NOMO-1 treated with dmso at 0.1 percent for 144 hours (cell line): ENCODE measurements at regions not wholly inside any gene's neighbourhood (a gene's known extent, or its start where the extent isn't known, plus 50 kb on each side); places are given as distances from the start of the nearest gene placed in this dataset.
"Not testable (repeated sequence)": the region's sequence is repeated elsewhere in the genome, so short reads cannot be mapped to it uniquely, and the experiment has no call there.

ENCODE experiments used
- DNase-seq: peaks from one replicate; lab custom pipeline; 2025; ENCODE audit not compliant: unreplicated experiment; lab: John Stamatoyannopoulos, UW

DNA sequence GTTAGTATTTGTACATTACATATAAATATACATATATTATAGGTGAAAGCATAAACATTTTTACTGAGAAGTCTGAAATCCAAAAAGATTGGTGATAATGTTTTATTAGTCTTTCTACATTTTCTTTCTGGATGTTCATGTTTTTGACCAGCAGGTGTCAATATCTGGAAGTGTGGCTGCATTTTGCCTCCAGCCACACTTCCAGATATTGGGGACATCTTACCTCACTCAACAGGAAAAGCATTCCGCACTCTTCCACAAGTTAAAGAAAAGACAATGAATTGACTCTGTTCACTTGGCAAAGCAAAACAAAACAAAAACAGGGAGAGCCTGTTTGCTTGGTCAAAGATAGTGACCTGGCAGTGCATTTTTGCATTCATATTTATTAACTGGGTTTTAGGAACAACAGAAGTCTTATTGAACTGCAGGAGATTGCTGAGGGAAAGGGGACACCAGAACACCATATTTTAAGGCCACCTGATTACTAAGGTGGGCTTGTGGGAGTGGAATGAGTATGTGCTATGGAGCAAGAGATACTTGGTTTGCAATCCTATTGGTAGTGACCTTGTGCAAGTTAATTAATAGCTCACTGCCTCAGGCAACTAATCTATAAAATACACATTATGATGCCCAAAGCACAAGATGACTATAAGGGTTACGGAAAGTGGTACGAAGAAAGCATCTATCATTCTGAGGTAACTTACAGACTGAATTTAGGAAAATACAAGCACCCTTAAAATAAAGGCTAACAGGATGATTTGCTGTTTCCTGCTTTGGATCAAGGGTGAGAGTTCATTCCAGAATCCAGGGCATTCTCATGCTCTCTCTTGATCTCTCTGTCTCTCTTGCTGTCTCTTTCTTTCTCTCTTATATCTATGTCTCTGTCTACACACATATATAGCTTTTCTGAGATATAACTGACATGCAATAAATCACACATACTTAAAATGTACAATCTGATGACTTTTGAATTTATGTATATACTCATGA, 389.9 kb upstream of the EMCN start:
- DNase-seq: no peak

DNA sequence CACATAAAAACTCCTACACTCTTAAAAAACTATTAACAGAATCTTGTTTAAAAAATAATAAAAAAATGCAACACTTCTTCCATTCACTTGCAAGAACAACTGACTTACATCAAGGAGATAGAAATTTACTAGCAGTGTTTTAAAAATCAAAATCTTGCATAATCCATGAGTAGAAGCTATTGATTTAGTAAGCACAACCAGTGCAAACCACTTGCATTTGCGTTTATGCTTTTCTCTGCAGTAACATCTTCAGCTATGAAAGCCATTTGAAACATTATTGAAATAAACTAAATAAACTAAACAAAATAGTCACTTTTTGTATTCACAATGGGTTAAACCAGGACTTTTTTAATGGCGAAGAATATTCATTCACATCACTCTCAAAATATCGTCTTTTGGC, 389.2 kb upstream of the EMCN start:
- DNase-seq: no peak

DNA sequence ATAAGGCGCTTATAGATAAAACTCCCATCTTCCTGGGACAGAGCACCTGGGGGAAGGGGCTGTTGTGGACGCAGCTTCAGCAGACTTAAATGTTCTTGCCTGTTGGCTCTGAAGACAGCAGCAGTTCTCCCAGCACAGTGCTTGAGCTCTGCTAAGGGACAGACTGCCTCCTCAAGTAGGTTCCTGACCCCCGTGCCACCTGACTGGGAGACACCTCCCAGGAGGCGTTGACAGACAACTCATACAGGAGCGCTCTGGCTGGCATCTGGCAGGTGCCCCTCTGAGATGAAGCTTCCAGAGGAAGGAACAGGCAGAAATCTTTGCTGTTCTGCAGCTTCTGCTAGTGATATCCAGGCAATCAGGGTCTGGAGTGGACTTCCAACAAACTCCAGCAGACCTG, 383.1 kb upstream of the EMCN start:
- not testable (repeated sequence) for DNase-seq

DNA sequence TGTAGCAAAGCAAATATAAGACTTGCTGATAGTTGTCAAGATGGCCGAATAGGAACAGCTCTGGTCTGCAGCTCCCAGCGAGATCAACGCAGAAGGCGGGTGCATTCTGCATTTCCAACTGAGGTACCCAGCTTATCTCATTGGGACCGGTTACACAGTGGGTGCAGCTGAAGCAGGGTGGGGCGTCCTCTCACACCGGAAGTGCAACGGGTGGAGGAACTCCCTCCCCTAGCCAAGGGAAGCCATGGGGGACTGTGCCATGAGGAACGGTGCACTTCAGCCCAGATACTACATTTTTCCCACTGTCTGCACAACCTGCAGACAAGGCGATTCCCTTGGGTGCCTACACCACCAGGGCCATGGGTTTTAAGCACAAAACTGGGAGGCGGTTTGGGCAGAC, 382.3 kb upstream of the EMCN start:
- DNase-seq: no peak

DNA sequence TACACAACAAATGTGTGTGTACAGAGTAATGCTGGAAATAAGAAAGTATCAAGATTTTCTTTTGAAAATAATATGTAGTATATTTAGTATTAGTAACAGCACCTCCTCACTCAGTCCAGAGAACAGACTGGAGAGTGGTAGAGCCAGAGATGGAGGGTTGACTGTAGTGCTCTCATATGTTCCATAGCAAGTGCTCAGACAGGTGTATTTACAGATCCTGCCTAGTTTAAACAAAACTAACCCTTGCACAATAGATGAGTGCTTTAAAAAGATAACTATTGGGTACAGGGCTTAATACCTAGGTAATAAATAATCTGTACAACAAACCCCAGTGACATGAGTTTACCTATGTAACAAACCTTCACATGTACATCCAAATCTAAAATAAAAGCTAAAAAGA, 381.0 kb upstream of the EMCN start:
- no peak for DNase-seq

DNA sequence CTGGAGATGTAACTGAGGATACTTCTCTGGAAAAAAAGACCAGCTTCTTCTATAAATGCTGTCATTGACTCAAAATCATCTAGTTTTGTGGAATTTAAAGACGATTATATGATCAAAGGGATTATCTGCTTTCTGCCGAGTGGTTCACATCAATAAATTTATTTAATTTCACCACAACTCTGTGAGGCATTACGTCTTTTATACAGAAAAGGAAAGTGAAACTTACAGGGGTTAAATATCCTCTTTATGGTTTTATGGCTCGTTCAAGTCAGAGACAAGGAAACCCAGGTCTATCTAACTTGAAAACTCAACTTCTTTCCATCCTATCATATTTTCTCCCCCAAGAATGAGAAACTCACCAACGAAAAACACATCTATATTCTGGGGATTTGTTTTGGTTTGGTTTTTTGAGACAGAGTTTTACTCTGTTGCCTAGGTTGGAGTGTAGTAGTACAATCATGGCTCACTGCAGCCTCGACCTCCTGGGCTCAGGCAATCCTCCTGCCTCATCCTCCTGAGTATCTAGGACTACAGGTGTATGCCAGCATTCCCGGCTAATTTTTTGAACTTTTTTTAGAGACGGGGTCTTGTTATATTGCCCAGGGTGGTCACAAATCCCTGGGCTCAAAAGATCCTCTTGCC, 377.9 kb upstream of the EMCN start:
- no peak for DNase-seq

DNA sequence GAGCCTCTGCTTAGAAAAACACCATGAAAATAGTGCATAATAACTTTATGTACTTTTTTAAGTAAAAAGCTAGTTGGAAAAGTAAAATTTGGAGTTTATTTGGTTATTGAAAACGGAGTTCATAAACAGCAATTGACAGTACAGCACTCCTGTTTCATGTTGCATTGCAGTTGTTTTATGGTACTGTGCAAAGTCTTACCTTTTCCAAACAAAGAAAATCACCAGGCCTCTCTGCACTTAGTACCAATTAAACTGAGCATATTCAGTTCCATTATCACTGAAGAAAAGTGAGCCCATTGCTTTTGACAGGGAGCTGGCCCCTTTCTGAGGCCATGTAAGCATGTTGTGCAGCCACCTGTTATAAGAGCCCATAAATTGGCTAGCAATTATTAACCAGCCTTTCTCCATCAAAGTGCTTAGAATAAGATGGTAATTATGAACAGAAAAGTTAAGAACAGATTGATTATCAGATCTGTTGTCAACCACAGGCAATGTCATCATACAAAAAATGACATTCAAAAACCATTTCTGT, 376.6 kb upstream of the EMCN start:
- DNase-seq: no peak

DNA sequence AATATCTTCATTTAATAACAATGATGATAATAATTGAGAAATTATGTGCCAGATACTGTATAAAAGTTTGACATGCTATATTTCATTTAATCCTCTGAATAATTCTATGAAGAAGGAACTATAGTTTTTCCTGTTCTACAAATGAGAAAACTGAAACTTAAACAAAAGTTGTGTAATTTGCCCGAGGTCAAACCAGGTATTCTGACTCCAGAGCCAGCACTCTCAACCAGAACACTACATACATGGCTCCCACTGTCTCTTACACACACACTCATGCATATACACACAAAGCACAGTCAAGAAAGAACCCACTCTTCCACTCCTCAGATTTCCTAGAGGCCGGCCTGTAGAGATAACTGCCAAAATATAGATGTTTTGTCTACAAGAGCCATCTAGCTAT, 374.0 kb upstream of the EMCN start:
- DNase-seq: no peak

DNA sequence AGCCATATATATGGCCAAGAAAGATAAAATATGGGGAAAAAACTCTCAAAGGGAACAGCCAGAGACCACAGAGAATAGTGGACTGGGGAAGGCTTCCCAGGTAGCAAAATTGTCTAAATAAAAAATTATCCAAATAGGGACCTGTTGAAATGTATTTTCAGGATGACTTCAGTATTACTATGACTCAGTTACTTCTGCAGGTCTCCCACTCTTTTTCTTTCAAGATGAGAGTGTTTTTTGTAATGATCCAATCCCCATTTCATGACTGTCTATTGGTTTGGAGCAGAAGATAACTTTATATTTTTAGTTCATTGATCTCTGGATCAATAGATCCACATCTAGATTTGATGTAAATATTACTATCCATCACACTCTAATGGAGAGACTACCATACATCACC, 372.1 kb upstream of the EMCN start:
- DNase-seq: no peak

DNA sequence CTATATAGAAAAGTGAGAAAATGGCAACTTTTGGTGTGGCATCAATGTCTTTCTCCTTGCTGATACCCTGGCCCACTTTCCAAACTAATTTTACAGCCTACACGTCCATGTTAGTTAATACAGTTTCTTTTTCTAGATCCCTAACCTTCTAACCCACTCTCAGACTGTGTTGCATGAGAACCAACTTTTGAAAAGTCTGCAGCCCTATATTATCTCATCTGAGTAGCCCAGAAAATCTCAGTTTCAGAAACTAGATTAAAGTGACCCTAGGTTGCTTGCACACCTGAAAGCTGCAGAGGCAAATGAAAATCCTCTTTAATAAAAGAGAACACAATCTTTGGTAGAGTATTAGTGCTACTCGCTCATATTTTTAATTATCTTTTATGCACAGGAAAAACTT, 371.6 kb upstream of the EMCN start:
- DNase-seq: no peak

DNA sequence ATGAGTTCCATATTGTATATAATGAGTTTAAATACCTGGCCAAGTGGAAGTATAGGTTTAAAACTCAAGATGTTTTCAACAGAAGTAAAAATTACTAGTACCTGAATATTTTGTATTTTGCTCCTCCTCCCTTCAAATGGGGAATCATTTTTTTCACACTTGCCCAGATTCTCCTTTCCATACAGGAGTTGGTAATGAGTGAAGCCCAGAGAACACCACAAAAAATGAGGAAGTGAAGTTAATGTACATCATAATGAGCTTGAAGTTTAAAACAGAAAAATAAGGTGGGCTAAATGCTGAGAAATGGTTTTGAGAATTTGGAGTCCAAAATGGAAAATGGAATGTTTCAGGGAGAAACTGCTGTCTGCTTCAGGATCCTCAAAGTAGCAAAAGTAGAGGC, 364.8 kb upstream of the EMCN start:
- DNase-seq: no peak

DNA sequence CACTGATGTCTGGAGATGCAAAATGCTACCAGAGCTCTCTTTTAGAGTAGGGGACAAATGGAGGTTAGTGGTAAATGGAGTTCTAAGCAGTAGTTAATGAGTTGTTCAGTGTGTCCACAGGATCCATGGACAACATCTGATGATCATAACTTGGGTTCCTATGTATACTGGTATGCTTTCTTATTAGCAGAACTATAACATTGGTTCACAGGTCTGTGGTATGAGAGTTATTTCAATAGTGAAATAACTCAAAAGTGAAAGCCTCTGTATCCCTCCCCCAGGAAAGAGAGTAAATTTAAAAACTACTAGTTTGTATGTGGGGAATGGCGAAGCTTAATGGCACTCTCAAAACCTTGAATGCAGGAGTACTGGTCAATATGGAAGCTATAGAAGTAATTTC, 363.5 kb upstream of the EMCN start:
- no peak for DNase-seq

DNA sequence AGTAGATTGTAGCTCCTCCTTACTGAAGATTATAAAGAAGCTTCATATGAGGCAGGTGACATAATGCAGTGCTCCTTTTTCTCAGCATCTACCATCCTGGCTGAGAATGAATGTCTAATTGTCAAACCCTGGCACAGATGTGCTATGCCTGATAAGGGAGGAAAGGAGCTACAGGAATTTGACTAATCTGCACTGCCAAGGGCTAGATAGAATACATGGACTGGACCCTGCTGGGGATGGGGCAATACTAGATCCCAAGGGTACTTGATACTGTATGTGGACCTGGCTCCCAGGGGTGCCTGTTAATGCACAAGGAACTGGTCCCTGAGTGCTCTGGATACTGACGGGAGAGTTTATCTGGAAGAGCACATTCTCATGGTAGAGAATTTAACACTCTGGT, 362.2 kb upstream of the EMCN start:
- DNase-seq: no peak

DNA sequence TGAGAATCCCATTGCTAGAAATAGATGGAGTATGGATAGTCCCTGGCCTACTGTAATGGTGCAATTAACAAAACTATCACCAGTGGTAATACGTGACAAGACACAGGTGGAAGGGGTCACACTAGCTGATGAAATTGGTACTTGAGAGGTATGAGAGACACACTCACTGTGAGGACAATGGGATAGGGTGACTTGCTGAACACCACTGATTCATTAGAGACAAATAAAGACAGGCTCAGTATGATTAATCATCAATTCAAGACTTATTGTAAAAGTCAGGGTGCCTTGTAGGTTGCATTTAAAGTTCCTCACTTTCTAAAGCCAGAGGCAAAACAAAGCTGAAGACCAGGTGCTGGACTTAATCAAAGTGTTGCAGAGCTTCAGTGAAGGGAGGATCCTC, 361.6 kb upstream of the EMCN start:
- DNase-seq: no peak

DNA sequence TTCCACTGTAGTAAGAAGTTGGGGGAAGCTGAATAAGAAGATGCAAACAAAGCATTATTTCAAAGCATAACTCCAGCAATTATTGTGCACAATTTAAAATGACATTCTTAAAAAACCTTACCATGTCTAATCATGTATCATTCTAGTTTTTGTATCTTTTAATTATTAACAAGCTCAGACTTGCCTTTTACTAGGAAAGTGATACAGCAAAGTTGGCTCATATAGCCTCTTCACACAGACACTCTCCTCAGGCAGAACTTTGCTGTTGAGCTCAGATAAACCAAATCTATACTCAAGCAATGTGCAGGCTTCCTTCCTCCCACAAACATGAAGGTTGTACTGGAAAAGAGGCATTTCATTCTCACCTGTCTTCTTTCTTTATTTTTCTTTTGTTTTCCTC, 358.7 kb upstream of the EMCN start:
- no peak for DNase-seq

DNA sequence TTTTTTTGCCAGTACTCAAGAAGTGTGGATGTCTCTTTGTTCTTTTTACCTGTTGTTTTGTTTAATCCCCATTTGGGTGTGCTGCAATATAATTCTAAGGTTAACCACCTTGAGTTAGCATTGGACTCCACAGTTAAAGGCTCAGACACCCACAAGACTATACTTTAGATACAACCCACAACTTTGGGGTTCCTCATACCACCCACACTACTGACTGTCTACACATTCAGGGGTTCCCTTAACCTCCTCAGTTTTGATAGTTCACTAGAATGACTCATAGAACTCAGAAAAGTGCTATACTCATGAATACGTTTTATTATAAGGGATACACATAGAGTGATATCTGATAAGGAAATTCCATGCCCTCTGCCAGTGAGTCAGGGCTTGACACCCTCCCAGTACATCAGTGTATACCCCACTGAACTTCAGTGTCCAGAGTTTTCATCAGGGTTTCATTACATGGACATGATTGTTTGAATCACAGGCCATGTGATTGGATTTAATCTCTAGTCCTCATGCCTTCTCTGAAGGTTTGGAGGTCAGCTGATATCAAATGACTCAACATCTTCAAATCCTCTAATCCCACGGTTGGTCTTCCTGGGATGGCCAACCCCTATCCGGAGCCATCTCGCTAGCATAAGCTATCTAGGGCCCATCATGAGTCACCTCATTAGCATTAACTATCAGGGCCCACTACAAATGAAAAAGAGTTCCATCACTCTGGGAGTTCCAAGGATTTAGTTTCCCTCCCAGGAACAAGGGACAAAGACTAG, 357.7 kb upstream of the EMCN start:
- no peak for DNase-seq

DNA sequence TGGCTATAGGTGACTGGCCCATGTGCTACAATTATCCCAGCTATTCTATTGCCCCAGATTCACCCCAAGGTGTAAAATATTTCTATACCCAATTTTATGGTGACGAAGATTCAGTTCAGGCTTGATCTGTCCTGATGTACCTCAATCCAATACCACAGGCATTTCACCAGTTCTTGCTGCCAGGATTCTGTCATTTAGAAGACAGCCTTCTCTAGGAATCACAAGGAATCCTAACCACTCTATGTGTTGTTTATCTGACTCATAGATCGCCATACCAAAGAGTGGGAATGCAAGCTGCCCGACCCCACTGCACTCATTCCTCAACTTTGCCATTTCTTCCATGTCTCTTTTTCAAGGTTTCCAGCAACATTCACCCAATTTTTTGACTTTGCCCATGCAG, 355.0 kb upstream of the EMCN start:
- no peak for DNase-seq

DNA sequence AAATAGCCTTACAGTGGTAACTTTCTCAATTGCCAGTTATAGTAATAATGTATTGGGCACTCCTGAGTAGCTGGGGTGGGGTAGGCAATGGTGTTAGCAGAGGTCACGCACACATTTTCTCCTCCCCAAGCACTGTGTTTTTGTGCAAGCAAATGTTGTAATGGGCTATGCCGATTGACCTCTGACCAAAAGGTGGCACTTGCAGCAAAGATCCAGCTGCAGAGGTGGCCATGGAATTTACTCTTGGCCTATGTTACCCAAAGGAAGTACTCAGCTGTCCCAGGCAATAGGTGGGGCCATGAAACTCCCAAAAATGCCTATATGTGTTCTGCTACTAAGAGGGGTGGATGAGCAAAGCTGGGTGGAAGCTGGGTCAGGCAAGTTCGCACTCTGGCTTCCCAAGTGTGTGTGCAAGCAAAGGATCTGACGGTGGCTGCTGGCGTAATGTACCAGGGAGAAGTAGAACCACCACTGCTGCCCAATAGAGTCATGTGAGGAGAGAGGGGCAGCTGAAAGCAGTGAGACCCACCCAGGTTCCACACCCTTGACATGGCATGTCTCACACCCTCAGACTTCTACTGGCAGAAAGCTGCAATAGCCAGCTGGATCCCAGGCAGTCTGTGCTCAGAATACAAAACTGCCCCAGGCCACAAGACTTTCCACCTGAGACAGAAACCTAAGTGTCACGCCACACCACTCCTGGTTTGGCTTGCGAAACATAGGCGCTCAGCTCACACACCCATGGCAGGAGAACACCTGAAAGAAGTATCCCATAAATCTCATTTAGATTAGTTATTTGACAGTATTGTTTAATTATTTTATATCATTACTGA, 353.3 kb upstream of the EMCN start:
- DNase-seq: no peak

DNA sequence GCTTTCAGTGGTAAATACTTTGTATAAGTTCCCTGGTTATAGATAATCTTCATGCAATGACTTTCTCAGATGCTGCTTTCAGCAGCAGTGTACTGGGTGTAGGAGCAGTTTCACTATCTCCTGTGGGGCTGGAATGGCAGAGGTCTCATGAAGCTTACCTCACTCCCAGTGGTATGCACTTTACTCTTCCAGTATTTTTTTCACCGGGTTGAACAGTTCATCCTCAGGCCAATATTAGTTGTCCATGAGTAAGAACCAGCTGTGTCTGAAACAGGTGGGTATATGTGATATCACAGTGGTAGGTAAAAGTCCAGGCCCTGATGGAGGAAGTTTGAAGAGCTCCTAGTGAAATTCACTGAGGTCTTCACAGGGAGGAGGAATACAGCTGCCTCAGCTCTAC, 351.5 kb upstream of the EMCN start:
- DNase-seq: no peak

DNA sequence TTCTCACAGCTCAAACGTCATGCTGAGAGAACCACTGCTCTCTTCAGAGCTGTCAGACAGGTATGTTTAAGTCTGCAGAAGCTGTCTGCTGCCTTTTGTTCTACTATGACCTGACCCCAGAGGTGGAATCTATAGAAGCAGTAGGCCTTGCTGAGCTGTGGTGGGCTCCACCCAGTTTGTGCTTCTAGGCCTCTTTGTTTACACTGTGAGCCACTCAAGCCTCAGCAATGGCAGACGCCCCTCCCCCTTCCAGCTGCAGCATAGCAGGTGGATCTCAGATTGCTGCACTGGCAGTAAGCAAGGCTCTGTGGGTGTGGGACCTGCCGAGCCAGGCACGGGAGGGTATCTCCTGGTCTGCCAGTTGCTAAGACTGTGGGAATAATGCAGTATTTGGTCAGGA, 350.5 kb upstream of the EMCN start:
- DNase-seq: not testable (repeated sequence)

DNA sequence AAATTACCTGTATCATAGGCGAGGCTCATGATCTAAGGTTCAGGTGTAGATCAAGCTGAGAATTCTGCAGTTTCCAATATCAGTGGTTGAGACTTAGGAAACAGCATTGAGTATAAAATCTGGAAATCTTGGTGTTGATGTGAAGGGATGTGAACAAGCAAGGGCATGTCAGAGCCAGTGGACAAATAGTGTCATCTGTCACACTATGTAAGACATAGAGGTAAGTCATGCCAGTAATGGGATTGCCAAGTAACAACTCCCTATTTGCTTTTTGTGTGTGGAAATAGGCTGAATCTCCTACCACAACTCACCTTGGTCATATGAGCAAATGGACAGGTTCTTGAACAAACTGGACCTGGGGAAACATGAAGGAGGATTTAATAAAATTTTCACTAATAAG, 334.5 kb upstream of the EMCN start:
- DNase-seq: no peak
